HepG2 (cell line): ENCODE measurements at regions not wholly inside any gene's neighbourhood (a gene's known extent, or its start where the extent isn't known, plus 50 kb on each side); places are given as distances from the start of the nearest gene placed in this dataset.

Source experiments
- ATAC-seq: fragments of 200-7000 bp; cut with Tn5 transposase; 3 replicates; pipeline ENCODE4 v1.9.1; 2020; ENCODE audit warnings: mild to moderate bottlenecking, moderate library complexity
- BruUV-seq: library from RNA; stranded (reverse); fragments of 400-500 nt; replicated peaks from 2 replicates; lab custom pipeline; 2021; lab: Mats Ljungman, UMichigan
- CTCF ChIA-PET: fragments of 300-600 bp; formaldehyde crosslinking; extraction: SDS; loops from one replicate; lab custom pipeline; 2021; ENCODE audit warnings: low total read pairs, inconsistent platforms, low intra/inter-chr PET ratio; lab: Yijun Ruan, JAX
- POLR2A ChIA-PET: fragments of 350-600 bp; sonication (Branson Sonifier 250); formaldehyde crosslinking; loops from one replicate; lab custom pipeline; 2020; ENCODE audit warnings: antibody characterized with exemption, inconsistent platforms; lab: Yijun Ruan, JAX
- DNase-seq: peaks from one replicate; pipeline ENCODE4 v3.0.0-alpha.2; 2015; ENCODE audit warnings: low spot score
- FAIRE-seq: peaks from 3 replicates; lab custom pipeline; 2011; peaks lifted over from hg19 to GRCh38; lab: Jason Lieb, UNC
- H2AFZ ChIP-seq: one replicate; pipeline ENCODE4 v1.6.1; 2011; ENCODE audit warnings: low read length, inconsistent platforms
- H3K27ac ChIP-seq: fragments of 300-600 bp; 3 replicates; pipeline ENCODE4 v1.8.0; 2011; ENCODE audit warnings: mixed run types, mild to moderate bottlenecking, mixed read lengths, low read length, inconsistent platforms; ENCODE audit not compliant: insufficient read depth; ENCODE audit errors: extremely low read length
- H3K27me3 ChIP-seq, 2 experiments: fragments of 200-600 bp in 1 of 2; 2 replicates in 1 of 2; 3 replicates in 1 of 2; pipeline versions ENCODE4 v1.6.0 to v1.8.0; 2011; ENCODE audit warnings: low read length in 2 of 2, mild to moderate bottlenecking in 2 of 2, moderate library complexity in 2 of 2, inconsistent platforms in 1 of 2; ENCODE audit not compliant: insufficient read depth in 2 of 2, control insufficient read depth in 1 of 2
- H3K36me3 ChIP-seq, 2 experiments: fragments of 200-600 bp in 1 of 2; replicated peaks in 1 of 2; 2 replicates in 1 of 2; 3 replicates in 1 of 2; pipeline versions ENCODE4 v1.5.1 to v1.8.0; 2011; ENCODE audit warnings: low read length in 2 of 2, inconsistent platforms in 1 of 2; ENCODE audit not compliant: insufficient read depth in 2 of 2, control insufficient read depth in 1 of 2
- H3K4me1 ChIP-seq: 2 replicates; pipeline ENCODE4 v1.5.1; 2012; ENCODE audit warnings: low read length, inconsistent platforms; ENCODE audit not compliant: insufficient read depth
- H3K4me2 ChIP-seq: 2 replicates; pipeline ENCODE4 v1.6.0; 2011; ENCODE audit warnings: low read depth, low read length, inconsistent platforms
- H3K4me3 ChIP-seq, 3 experiments: fragments of 200-600 bp in 1 of 3; sonication (generic), shearing (Covaris generic) in 1 of 3; replicated peaks in 1 of 3; 2 replicates each; pipeline ENCODE4 v1.5.1; 2011 to 2016; ENCODE audit warnings: low read length in 3 of 3, inconsistent platforms in 2 of 3, low read depth in 2 of 3, mild to moderate bottlenecking in 2 of 3, control low read depth in 1 of 3, mixed read lengths in 1 of 3; ENCODE audit not compliant: insufficient read depth in 1 of 3
- H3K79me2 ChIP-seq: one replicate; pipeline ENCODE4 v1.6.1; 2011; ENCODE audit warnings: low read length, inconsistent platforms; ENCODE audit not compliant: insufficient read depth
- H3K9ac ChIP-seq: 2 replicates; pipeline ENCODE4 v1.6.0; 2011; ENCODE audit warnings: mild to moderate bottlenecking, low read depth, low read length, inconsistent platforms; ENCODE audit not compliant: insufficient read depth
- H3K9me3 ChIP-seq: 2 replicates; pipeline ENCODE4 v1.5.1; 2012; ENCODE audit warnings: mild to moderate bottlenecking, low read length
- H4K20me1 ChIP-seq: 2 replicates; pipeline ENCODE4 v1.6.0; 2011; ENCODE audit warnings: inconsistent platforms, mild to moderate bottlenecking, low read length, moderate library complexity; ENCODE audit not compliant: insufficient read depth
- ARHGAP35 ChIP-seq: sonication (generic); formaldehyde crosslinking; IDR thresholded peaks from 2 replicates; pipeline ENCODE4 v1.9.0; 2022; ENCODE audit warnings: mild to moderate bottlenecking, inconsistent platforms, moderate library complexity, missing genetic modification reagents, borderline replicate concordance
- ARNT ChIP-seq: fragments of 450-650 bp; IDR thresholded peaks from 2 replicates; pipeline ENCODE4 v1.6.1; 2017
- CSRNP1 ChIP-seq: sonication (generic); formaldehyde crosslinking; IDR thresholded peaks from 2 replicates; pipeline ENCODE4 v1.8.1; 2023; ENCODE audit warnings: mild to moderate bottlenecking, missing genetic modification reagents
- HHEX ChIP-seq: IDR thresholded peaks from 2 replicates; pipeline ENCODE4 v1.6.1; 2016; ENCODE audit warnings: control low read depth
- HOXA7 ChIP-seq: sonication (generic); formaldehyde crosslinking; IDR thresholded peaks from 2 replicates; pipeline ENCODE4 v1.8.1; 2022; ENCODE audit warnings: mild to moderate bottlenecking, missing genetic modification reagents, moderate library complexity
- IKZF1 ChIP-seq: fragments of 450-650 bp; IDR thresholded peaks from 2 replicates; pipeline ENCODE4 v1.7.1; 2016
- IRF2 ChIP-seq: IDR thresholded peaks from 2 replicates; pipeline ENCODE4 v1.6.1; 2018; ENCODE audit warnings: missing genetic modification reagents, missing compliant biosample characterization
- KDM4B ChIP-seq: sonication (generic); formaldehyde crosslinking; IDR thresholded peaks from 2 replicates; pipeline ENCODE4 v1.4.0; 2020; ENCODE audit warnings: missing genetic modification reagents
- NFE2 ChIP-seq: sonication (generic); formaldehyde crosslinking; IDR thresholded peaks from 2 replicates; pipeline ENCODE4 v1.4.0; 2020; ENCODE audit warnings: missing genetic modification reagents
- PAF1 ChIP-seq: IDR thresholded peaks from 2 replicates; pipeline ENCODE4 v1.6.1; 2016; ENCODE audit warnings: missing genetic modification reagents, missing compliant biosample characterization
- SMAD9 ChIP-seq: sonication (generic); formaldehyde crosslinking; IDR thresholded peaks from 2 replicates; pipeline ENCODE4 v1.5.1; 2020; ENCODE audit warnings: mild to moderate bottlenecking, missing genetic modification reagents
- TAF15 ChIP-seq: fragments of 200-400 bp; formaldehyde crosslinking; IDR thresholded peaks from one replicate; pipeline ENCODE4 v1.6.1; 2018; ENCODE audit warnings: mild to moderate bottlenecking, low read depth, low read length; ENCODE audit not compliant: poor library complexity, severe bottlenecking
- ZBTB2 ChIP-seq: sonication (generic); formaldehyde crosslinking; IDR thresholded peaks from 2 replicates; pipeline ENCODE4 v1.8.0; 2022; ENCODE audit warnings: low read depth, missing genetic modification reagents
- ZBTB3 ChIP-seq: sonication (generic); formaldehyde crosslinking; IDR thresholded peaks from 2 replicates; pipeline ENCODE4 v1.4.0; 2020; ENCODE audit warnings: low read depth, mild to moderate bottlenecking, moderate library complexity, missing genetic modification reagents, borderline replicate concordance
- ZIK1 ChIP-seq: sonication (generic); formaldehyde crosslinking; IDR thresholded peaks from 2 replicates; pipeline ENCODE4 v1.5.0; 2020; ENCODE audit warnings: mild to moderate bottlenecking, low read depth, missing genetic modification reagents, borderline replicate concordance
- ZNF256 ChIP-seq: sonication (generic); formaldehyde crosslinking; conservative IDR thresholded peaks from 2 replicates; pipeline ENCODE4 v1.4.0; 2020; ENCODE audit warnings: missing genetic modification reagents
- ZNF276 ChIP-seq: sonication (generic); formaldehyde crosslinking; IDR thresholded peaks from 2 replicates; pipeline ENCODE4 v1.4.0; 2020; ENCODE audit warnings: mild to moderate bottlenecking, low read depth, missing genetic modification reagents
- ZNF691 ChIP-seq: sonication (generic); formaldehyde crosslinking; IDR thresholded peaks from 2 replicates; pipeline ENCODE4 v1.4.0; 2020; ENCODE audit warnings: missing genetic modification reagents, low read depth, mild to moderate bottlenecking, borderline replicate concordance
- ZNF772 ChIP-seq: sonication (generic); formaldehyde crosslinking; IDR thresholded peaks from 2 replicates; pipeline ENCODE4 v1.5.0; 2020; ENCODE audit warnings: mild to moderate bottlenecking, missing genetic modification reagents
- WGBS: methylation state at CpG from one replicate; pipeline ENCODE4 v1.1.6; 2017; ENCODE audit warnings: low lambda C conversion rate; 5-methylcytosine and 5-hydroxymethylcytosine counted together
- in situ Hi-C: cut with HindIII; loops from 2 replicates; pipeline ENCODE4 v1.10.0; 2017; ENCODE audit warnings: low pct_unique_long_range_greater_than_20kb; ENCODE audit not compliant: extremely low pct_ligation_motif_present
- intact Hi-C: fragments of 100-400 bp; cut with micrococcal nuclease; formaldehyde crosslinking; loops from one replicate; pipeline ENCODE4 v1.10.0; 2022; ENCODE audit not compliant: unreplicated experiment
- TF ChIP-seq, protein P1 (sequence below): conservative IDR thresholded peaks from 2 replicates; pipeline ENCODE4 v1.6.1; 2018; ENCODE audit warnings: missing genetic modification reagents

DNA sequence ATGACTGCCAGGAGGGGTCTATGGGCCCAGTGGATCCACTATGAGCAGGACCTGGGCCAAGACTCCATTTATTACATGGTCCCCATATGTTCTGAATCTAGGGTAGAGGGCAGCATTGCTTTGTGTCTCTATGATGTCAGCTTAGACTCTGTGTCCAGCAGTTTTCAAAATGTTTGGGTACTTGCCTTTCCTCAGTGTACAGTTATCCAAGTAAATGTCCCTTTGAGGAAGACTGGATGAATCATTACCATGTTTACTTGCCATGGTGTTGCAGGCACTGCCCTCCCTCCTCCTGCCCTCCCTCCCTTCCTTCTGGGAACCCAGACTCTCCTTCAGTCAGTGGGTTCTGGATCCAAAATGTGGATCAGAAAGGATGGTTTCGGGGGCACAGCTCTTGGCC, 108.6 kb downstream of the NRN1 start:
- BruUV-seq = no TSS peak
- DNase-seq (no peak), ATAC-seq (no peak; the same call in 2 of the 3 replicates), FAIRE-seq (no peak)
- Histone ChIP-seq H3K27ac (no peak overlapping the region), H3K79me2 (no peaks in the 10 kb centered on the region), H2AFZ (no peak overlapping the region), H3K9me3 (no peaks in the 10 kb centered on the region), H3K4me3 (no peak overlapping the region), H3K36me3 (no peaks in the 10 kb centered on the region), H3K27me3 (no peaks in the 10 kb centered on the region; a peak in 1 of 5 replicates), H3K4me1 (no peaks in the 10 kb centered on the region), H3K9ac (no peak overlapping the region), H3K4me2 (no peak overlapping the region), H4K20me1 (no peaks in the 10 kb centered on the region)
- ChIA-PET POLR2A (no interaction called here), CTCF (no interaction called here)
- 9% methylated on average over 1 of the region's 1 CpG for WGBS
- intact Hi-C loops = no loop called here
- TF ChIP-seq ZBTB3 (CRISPR knock-in tag) (no peak), HHEX (CRISPR knock-in tag) (no peak), SMAD9 (CRISPR knock-in tag) (no peak), ZNF256 (no peak), KDM4B (CRISPR knock-in tag) (no peak), CSRNP1 (CRISPR knock-in tag) (no peak), ZBTB2 (no peak), ARNT (no peak), ZNF691 (CRISPR knock-in tag) (no peak), PAF1 (CRISPR knock-in tag) (no peak), HOXA7 (CRISPR knock-in tag) (no peak), IRF2 (no peak), TAF15 (no peak), IKZF1 (no peak), ZIK1 (no peak), ARHGAP35 (no peak), NFE2 (no peak), ZNF772 (CRISPR knock-in tag) (no peak), ZNF276 (CRISPR knock-in tag) (no peak)
- TF ChIP-seq, protein P1, sequence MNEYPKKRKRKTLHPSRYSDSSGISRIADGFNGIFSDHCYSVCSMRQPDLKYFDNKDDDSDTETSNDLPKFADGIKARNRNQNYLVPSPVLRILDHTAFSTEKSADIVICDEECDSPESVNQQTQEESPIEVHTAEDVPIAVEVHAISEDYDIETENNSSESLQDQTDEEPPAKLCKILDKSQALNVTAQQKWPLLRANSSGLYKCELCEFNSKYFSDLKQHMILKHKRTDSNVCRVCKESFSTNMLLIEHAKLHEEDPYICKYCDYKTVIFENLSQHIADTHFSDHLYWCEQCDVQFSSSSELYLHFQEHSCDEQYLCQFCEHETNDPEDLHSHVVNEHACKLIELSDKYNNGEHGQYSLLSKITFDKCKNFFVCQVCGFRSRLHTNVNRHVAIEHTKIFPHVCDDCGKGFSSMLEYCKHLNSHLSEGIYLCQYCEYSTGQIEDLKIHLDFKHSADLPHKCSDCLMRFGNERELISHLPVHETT (CRISPR knock-in tag) = no peak
- in situ Hi-C loops = no loop called here
